ENCODE measurements at regions not wholly inside any gene's neighbourhood (a gene's known extent, or its start where the extent isn't known, plus 50 kb on each side); places are given as distances from the start of the nearest gene placed in this dataset.
"Not testable (repeated sequence)": the region's sequence is repeated elsewhere in the genome, so short reads cannot be mapped to it uniquely, and the experiment has no call there.

GRCh38 chr4:12446657-12447185 is 1018.0 kb upstream of the HS3ST1 start:
- DNase-seq = no peak

GRCh38 chr4:12446256-12446655 is 1017.6 kb upstream of the HS3ST1 start:
- DNase-seq = no peak

DNA sequence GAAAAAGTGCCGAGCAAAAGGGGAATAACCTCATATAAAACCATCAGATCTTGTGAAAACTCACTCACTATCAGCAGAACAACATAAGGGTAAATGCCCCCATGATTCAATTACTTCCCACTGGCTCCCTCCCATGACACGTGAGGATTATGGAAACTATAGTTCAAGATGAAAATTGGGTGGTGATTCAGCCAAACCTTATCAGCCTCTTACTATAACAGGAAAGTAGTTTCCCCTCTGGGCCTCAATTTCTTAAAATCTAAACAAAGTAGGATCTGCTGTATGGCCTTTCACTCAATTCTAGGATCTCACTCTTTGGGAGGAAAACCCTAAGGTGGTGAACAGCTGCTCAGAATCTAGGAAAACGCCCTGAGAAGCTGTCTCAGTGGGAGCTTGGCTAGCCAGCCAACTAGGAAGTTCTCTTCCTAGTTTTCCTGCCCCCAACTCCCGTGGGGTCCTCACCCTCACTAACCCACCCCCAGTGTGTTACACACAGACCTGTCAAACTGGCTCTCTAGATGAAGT is 1017.1 kb upstream of the HS3ST1 start:
- no peak for DNase-seq

DNA sequence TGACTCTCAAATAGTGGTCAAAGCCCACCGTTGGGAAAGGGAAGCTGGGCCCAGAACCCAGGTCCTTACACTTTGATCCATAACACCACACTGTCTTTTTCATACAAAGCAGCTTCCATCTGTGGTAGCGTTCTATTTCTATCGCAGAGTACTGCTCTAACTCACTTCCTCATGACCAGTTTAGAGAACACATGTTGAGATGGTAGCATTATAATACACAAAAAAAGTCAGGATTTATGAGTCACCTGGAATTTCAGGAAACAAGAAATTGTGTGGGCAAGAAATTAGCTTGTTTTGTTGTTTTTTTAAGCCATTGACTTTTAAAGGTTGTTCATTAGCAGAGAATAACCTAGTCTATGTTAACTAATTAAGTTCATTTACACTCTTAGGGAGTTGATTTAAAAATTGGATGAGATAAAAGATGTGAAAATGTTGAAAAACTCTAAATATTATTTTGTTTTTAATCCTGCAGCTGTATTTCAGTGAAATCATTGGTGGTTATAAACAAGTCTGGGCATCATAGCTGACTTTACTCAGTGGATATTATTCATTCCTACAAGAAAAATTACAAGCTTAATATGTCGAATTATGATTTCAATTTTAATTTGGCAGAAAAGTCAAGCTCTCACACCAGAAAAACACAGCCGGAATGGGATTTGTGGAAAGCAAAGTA is 1011.1 kb upstream of the HS3ST1 start:
- DNase-seq = no peak

DNA sequence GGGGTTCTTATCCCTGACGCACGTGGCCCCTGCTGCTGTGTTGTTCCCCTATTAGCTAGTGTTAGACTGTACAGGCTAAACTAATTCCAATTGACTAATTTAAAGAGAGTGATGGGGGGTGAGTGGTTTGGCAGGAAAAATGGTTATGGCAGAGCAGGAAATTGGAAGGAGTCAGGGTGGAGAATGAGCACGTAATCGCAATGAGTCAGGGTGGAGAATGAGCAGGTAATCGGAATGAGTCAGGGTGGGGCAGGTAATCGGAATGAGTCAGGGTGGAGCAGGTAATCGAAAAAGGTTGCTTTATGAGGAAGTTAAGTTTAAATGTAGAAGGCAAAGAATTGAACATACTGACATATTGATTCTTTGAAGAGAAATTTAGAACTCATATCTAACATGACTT is 1002.6 kb upstream of the HS3ST1 start:
- DNase-seq = not testable (repeated sequence)

- no peak for DNase-seq
These were observed 992.7 kb upstream of the HS3ST1 start for GRCh38 chr4:12421364-12421763.

GRCh38 chr4:12416755-12417154 is 988.1 kb upstream of the HS3ST1 start:
- no peak for DNase-seq

- no peak for DNase-seq
These were observed 985.6 kb upstream of the HS3ST1 start for GRCh38 chr4:12414181-12414812.

- DNase-seq = no peak
These were observed 982.4 kb upstream of the HS3ST1 start for GRCh38 chr4:12411072-12411471.

- no peak for DNase-seq
These were observed 981.0 kb upstream of the HS3ST1 start for GRCh38 chr4:12409507-12410190.

DNA sequence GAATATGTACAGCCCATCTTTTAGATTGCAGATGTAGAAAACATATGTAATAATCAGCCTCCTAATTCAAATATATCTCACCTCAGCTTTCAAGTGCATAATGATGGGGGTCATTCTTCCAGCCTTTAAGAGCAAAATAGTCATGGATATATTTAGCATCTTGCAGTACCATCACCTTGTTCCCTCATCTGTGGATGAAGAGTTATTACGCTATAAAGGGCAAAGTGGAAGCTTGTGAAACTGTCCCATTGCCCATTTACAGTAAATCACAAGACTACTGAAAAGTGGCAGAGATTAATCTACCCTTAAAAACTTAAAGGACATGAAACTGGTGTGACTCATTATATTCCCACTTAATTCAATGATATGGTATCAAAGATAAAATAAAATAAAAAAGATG is 979.7 kb upstream of the HS3ST1 start:
- DNase-seq = no peak

DNA sequence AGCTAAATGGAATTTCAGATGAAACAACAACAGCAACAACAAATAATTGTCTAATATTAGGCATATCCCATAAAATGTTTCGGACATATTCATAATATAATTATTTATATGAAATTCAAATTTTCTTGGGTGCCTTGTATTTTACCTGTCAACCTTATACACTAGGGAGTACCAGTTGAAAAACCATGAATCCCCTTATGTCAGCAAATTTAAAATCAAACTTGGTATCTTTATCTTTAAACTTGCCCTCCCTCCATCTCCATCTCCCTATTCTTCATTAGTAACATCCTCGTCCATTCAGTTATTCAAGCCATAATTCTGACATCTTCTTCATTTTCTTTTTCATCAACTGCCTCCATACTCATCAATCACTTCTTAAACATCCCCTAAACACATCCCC is 974.5 kb upstream of the HS3ST1 start:
- no peak for DNase-seq

GRCh38 chr4:12399781-12400180 is 971.1 kb upstream of the HS3ST1 start:
- no peak for DNase-seq

- no peak for DNase-seq
These were observed 965.1 kb upstream of the HS3ST1 start for GRCh38 chr4:12393631-12394262.

- DNase-seq = no peak
These were observed 960.9 kb upstream of the HS3ST1 start for GRCh38 chr4:12389604-12390003.

GRCh38 chr4:12382567-12382966 is 953.9 kb upstream of the HS3ST1 start:
- no peak for DNase-seq

GRCh38 chr4:12379191-12379590 is 950.5 kb upstream of the HS3ST1 start:
- no peak for DNase-seq

DNA sequence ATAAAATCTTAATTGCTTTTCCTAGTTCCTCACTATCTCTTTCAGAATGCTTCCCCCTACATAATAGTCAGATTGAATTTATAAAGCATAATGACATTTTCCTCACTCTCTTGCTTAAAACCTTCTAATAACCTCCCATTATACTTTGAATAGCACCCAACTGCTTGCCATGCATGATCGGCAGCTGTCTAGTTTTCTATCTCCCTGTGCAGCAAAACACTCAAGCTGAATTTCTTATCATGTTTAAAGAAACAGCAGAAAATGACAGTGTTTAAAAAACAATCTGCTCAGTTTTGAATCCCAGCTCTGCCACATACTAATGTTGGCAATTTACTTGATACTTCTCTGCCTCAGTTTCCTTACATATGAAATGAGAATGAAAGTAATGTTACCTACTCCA is 947.1 kb upstream of the HS3ST1 start:
- no peak for DNase-seq

DNA sequence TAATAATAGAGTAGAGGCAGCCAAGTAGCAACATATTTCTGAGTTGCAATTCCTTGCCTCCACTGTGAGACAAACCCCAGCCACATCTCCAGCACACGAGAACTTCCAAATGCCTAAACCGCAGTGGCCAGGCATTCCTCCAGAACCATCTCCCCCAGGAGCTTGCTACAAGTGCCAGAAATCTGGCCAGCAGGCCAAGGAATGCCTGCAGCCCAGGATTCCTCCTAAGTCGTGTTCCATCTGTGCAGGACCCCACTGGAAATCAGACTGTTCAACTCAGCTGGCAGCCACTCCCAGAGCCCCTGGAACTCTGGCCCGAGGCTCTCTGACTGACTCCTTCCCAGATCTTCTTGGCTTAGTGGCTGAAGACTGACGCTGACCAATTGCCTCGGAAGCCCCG is 937.2 kb upstream of the HS3ST1 start:
- not testable (repeated sequence) for DNase-seq

DNA sequence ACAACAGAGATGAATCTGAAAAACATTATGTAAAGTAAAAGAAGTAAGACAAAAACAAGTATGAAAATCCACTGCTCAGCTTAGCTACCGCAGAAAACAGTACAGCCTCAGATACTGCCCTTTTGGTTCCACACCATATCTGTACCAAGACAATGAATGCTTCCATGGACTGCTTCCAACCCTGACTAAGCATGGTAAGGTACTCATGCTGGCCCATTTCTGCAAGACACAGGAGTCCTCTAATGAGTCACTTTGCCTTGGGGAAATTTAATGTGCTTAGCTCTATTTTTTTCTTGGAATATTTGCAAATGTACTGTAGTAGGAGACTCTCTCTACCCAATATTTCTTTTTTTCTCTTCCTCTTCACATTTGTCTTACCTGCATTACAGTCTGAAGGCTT is 931.7 kb upstream of the HS3ST1 start:
- DNase-seq = peak; percentile 0

DNA sequence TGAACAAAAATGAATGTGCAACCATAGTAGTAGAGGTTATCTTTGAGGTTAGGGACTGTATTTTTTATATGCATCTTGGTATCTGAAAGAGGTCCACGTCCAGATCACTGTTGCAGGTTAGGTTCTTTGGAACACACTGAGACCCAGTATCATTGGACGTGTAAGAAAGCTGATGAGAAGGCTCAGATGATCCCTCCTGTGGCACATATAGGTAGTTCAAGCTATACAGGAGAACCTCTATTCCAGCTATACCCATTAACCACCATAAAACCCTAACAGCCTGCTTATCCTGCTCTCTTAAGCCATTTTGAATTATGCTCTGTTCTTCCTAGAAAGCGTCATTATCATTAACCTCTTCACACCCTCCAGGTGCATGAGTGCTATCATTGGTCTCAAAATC is 930.7 kb upstream of the HS3ST1 start:
- DNase-seq = no peak

DNA sequence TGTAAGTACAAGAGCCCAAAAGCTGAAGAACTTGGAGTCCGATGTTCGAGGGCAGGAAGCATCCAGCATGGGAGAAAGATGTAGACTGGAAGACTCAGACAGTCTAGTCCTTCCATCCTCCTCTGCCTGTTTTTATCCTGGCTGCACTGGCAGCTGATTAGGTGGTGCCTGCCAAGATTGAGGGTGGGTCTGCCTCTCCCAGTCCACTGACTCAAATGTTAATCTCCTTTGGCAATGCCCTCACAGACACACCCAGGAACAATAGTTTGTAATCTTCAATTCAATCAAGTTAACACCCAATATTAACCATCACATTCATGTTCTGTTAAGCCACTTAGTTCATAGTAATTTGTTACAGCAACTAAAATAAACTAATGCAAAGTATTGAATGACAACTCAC is 904.4 kb upstream of the HS3ST1 start:
- DNase-seq = not testable (repeated sequence)

DNA sequence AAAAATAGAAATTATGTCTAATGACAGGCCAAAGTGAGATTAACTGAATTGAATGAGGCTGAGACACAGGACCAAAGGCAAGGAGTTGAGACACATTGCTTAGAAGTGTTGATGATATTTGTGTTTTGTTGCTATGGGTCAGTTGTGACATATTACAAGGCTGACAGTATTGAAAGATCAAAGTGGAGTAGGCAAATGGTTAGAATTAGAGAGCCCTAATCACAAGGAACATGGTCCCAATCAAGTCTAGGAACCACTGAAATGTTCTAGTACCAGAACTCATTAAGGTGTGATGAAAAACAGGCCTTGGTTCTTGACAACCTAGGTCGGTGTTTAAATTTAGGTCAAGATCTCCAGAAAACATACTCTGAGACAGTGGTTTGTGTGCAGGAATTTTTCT is 896.3 kb upstream of the HS3ST1 start:
- DNase-seq = no peak

All from occipital lobe (tissue), 1 donor.